Suprapubic skin (tissue), 4 donors: ENCODE measurements at regions not wholly inside any gene's neighbourhood (a gene's known extent, or its start where the extent isn't known, plus 50 kb on each side); places are given as distances from the start of the nearest gene placed in this dataset.
A peak's percentile ranks its signal among the peaks of the same experiment; 100 is the strongest.

Experiments used
- DNase-seq, 2 donors: peaks; one replicate each; pipeline ENCODE4 v3.0.0-alpha.2; 2019; ENCODE audit warnings: low spot score in 2 of 2
- H3K27ac ChIP-seq: fragments of 200-600 bp; sonication (generic); one replicate; pipeline ENCODE4 v1.5.1; 2019
- H3K27me3 ChIP-seq: fragments of 200-600 bp; sonication (generic); one replicate; pipeline ENCODE4 v1.5.1; 2019
- H3K36me3 ChIP-seq: fragments of 200-600 bp; sonication (generic); one replicate; pipeline ENCODE4 v1.5.1; 2019
- H3K4me1 ChIP-seq: fragments of 200-600 bp; sonication (generic); one replicate; pipeline ENCODE4 v1.5.1; 2019
- H3K4me3 ChIP-seq: fragments of 200-600 bp; sonication (generic); one replicate; pipeline ENCODE4 v1.5.1; 2019; ENCODE audit warnings: mild to moderate bottlenecking
- H3K9me3 ChIP-seq: fragments of 200-600 bp; sonication (generic); one replicate; pipeline ENCODE4 v1.5.1; 2019
- EP300 ChIP-seq: sonication (generic); formaldehyde crosslinking; IDR thresholded peaks from one replicate; pipeline ENCODE4 v1.6.1; 2017; ENCODE audit warnings: antibody characterized with exemption
- POLR2A ChIP-seq, 2 donors: fragments of 450-650 bp; IDR thresholded peaks; one replicate each; pipeline ENCODE4 v1.6.1; 2017; ENCODE audit warnings: antibody characterized with exemption in 2 of 2, mild to moderate bottlenecking in 2 of 2, moderate library complexity in 2 of 2
- POLR2AphosphoS5 ChIP-seq, 3 donors: sonication (generic); formaldehyde crosslinking; IDR thresholded peaks; one replicate each; pipeline ENCODE4 v1.6.1; 2017; ENCODE audit warnings: antibody characterized with exemption in 3 of 3
- WGBS: methylation state at CpG from one replicate; pipeline ENCODE4 v1.1.5; 2018; 5-methylcytosine and 5-hydroxymethylcytosine counted together
- TF ChIP-seq, protein P1 (sequence below), 2 donors: fragments of 200-600 bp in 1 of 2; fragments of 450-650 bp in 1 of 2; sonication (generic) in 1 of 2; IDR thresholded peaks; one replicate each; pipeline ENCODE4 v1.5.1; 2016 to 2019; ENCODE audit warnings: antibody characterized with exemption in 2 of 2, mild to moderate bottlenecking in 1 of 2, moderate library complexity in 1 of 2

DNA sequence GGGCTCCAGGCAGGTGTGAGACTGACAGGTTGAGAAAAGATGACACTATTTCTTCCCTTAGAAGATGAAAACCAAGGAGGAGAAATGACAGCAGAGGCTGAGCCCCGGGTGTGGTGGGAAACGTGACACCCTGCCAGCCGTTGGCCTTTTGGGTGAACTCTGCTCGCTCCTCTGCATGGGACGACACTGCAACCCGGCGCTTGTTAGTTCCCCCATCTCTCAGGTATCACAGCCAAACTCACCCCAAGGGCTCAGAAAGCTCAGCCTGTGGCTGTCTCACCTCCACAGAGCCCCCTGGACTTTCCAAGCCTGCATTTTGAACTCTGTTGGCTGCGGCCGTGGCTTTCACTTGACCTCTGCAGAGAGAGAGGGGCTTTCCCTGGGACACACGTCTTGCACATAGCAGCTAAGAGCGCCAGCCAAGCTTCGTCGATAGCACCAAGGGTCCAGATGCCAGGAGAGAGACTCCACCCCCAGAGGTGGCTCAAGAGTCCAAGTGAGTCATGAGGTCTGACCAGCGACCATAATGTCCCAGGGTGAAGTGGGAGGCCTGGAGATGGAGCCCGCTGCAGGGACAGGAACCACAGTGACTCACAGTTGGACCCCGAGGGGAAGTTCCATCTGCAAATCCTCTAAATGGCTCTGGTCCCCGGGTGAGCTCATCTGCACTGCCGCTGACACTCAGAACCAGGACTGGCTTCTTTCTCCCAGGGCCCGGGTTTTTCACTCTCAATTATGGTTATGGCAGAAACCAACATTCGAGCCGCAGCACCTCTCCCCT is 301.9 kb downstream of the SOX9 start:
- Histone ChIP-seq H3K27ac (no peak overlapping the region), H3K4me1 (peaks cover 26% of the 10 kb centered on the region), H3K27me3 (no peaks in the 10 kb centered on the region), H3K36me3 (no peaks in the 10 kb centered on the region), H3K9me3 (peaks cover 7% of the 10 kb centered on the region), H3K4me3 (no peak overlapping the region)
- WGBS = 37% methylated on average over 14 of the region's 21 CpGs
- peak in 1 of 2 donors; percentile 66 for DNase-seq
- TF ChIP-seq EP300 = no peak
- no peak for TF ChIP-seq POLR2A (IDR thresholded peaks at IDR 0.05)
- TF ChIP-seq, protein P1, sequence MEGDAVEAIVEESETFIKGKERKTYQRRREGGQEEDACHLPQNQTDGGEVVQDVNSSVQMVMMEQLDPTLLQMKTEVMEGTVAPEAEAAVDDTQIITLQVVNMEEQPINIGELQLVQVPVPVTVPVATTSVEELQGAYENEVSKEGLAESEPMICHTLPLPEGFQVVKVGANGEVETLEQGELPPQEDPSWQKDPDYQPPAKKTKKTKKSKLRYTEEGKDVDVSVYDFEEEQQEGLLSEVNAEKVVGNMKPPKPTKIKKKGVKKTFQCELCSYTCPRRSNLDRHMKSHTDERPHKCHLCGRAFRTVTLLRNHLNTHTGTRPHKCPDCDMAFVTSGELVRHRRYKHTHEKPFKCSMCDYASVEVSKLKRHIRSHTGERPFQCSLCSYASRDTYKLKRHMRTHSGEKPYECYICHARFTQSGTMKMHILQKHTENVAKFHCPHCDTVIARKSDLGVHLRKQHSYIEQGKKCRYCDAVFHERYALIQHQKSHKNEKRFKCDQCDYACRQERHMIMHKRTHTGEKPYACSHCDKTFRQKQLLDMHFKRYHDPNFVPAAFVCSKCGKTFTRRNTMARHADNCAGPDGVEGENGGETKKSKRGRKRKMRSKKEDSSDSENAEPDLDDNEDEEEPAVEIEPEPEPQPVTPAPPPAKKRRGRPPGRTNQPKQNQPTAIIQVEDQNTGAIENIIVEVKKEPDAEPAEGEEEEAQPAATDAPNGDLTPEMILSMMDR (IDR thresholded peaks at IDR 0.05) = no peak
- TF ChIP-seq POLR2AphosphoS5 (IDR thresholded peaks at IDR 0.05) = no peak

DNA sequence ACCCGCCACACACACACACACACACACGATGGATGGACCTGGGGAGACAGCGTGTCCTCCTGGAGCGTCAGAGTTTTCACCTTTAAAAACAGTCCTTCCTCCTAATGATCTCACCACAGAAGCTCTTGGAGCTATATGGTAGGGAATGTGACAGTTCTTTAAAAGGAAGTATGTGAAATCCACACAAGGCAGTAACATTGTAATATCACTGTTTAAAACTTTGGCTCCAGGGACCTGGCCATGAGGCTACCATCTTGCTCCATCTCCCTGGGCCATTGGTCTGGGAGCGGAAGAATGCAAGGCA is 302.4 kb downstream of the SOX9 start:
- no peak for DNase-seq
- H3K4me3 ChIP-seq = no peak overlapping the region
- no peaks in the 10 kb centered on the region for H3K36me3 ChIP-seq
- TF ChIP-seq EP300 = no peak
- TF ChIP-seq, protein P1 (IDR thresholded peaks at IDR 0.05) = no peak
- WGBS = 56% methylated on average over 5 of the region's 5 CpGs
- peaks cover 2% of the 10 kb centered on the region for H3K9me3 ChIP-seq
- no peaks in the 10 kb centered on the region for H3K27me3 ChIP-seq
- H3K4me1 ChIP-seq = peaks cover 26% of the 10 kb centered on the region
- no peak overlapping the region for H3K27ac ChIP-seq

- H3K27me3 ChIP-seq = no peaks in the 10 kb centered on the region
Measured at GRCh38 chr17:72423718-72424117, 302.9 kb downstream of the SOX9 start.

DNA sequence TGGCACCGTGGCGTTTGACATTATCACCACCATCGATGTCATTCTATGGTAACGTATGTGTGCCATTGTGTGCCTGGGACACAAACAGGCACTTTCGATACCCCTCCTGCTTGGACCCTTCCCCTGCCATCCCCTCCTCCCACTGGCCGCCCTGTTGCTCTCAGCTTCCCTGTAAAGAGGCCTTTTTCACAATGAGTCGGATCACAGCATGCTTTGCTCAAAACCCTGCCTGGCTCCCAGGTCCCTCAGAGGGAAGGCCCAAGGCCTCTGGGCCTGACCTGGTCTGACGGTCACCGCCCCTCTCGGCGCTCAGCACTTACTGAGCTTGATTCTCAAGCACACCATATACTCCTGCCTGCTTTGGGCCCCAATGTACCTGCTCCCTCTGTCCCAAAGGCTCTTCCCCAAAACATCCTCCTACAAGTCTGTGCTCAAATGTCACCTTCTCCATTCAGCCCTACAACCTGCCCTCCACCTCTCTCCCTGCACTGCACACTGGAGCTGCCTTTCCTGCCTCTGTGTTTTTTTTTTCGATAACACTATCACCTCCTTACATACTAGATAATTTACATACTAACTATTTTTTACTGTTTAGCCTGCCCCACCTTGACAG is 303.8 kb downstream of the SOX9 start:
- WGBS = 96% methylated on average over 12 of the region's 12 CpGs
- Histone ChIP-seq H3K27me3 (no peaks in the 10 kb centered on the region), H3K9me3 (no peaks in the 10 kb centered on the region), H3K4me3 (no peak overlapping the region), H3K36me3 (no peaks in the 10 kb centered on the region), H3K27ac (no peak overlapping the region), H3K4me1 (peaks cover 26% of the 10 kb centered on the region)
- TF ChIP-seq, protein P1 (IDR thresholded peaks at IDR 0.05) = no peak
- no peak for TF ChIP-seq POLR2AphosphoS5 (IDR thresholded peaks at IDR 0.05)
- no peak for TF ChIP-seq EP300
- no peak for TF ChIP-seq POLR2A (IDR thresholded peaks at IDR 0.05)
- DNase-seq = no peak

More at GRCh38 chr17:72423718-72424117, 302.9 kb downstream of the SOX9 start:
- no peak overlapping the region for H3K4me3 ChIP-seq
- no peak overlapping the region for H3K27ac ChIP-seq
- no peaks in the 10 kb centered on the region for H3K9me3 ChIP-seq
- no peak for DNase-seq
- 75% methylated on average over 14 of the region's 14 CpGs for whole genome bisulfite sequencing
- H3K36me3 ChIP-seq = no peaks in the 10 kb centered on the region
- peaks cover 26% of the 10 kb centered on the region for H3K4me1 ChIP-seq
- TF ChIP-seq, protein P1 (IDR thresholded peaks at IDR 0.05) = no peak
- no peak for TF ChIP-seq POLR2AphosphoS5 (IDR thresholded peaks at IDR 0.05)
- TF ChIP-seq POLR2A (IDR thresholded peaks at IDR 0.05) = no peak
- TF ChIP-seq EP300 = no peak

DNA sequence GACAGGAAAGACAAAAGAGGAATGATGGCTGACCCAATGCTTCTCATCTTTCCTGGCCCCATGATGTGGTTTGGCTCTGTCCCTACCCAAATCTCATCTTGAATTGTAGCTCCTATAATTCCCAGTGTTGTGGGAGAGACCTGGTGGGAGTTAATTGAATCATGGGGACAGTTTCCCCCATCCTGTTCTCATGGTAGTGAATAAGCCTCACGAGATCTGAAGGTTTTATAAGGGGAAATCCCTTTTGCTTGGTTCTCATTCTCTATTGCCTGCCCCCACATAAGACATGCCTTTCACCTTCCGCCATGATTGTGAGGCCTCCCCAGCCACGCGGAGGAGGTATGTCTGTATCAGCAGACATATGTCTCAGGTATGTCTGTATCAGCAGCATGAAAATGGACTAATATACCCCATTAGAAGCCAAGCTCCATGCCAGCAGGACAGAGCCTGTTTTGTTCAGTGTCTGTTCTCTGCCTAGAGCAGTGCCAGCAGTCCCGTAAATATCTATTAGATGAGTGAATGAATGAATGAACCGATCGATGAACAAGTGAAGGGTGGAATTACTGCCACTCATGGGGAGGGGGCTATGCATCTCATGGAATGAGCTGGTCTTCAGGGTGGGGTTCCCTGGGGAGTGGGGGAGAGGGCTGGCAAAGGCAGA is 304.4 kb downstream of the SOX9 start:
- no peak for TF ChIP-seq POLR2A (IDR thresholded peaks at IDR 0.05)
- TF ChIP-seq POLR2AphosphoS5 (IDR thresholded peaks at IDR 0.05) = no peak
- TF ChIP-seq, protein P1 (IDR thresholded peaks at IDR 0.05) = no peak
- TF ChIP-seq EP300 = no peak
- no peaks in the 10 kb centered on the region for H3K9me3 ChIP-seq
- H3K4me1 ChIP-seq = peaks cover 24% of the 10 kb centered on the region
- H3K27me3 ChIP-seq = no peaks in the 10 kb centered on the region
- H3K36me3 ChIP-seq = no peaks in the 10 kb centered on the region
- 87% methylated on average over 7 of the region's 7 CpGs for WGBS
- DNase-seq = no peak
- H3K27ac ChIP-seq = no peak overlapping the region
- no peak overlapping the region for H3K4me3 ChIP-seq
